PFSK-1 (cell line): ENCODE measurements at regions not wholly inside any gene's neighbourhood (a gene's known extent, or its start where the extent isn't known, plus 50 kb on each side); places are given as distances from the start of the nearest gene placed in this dataset.

Source experiments
- POLR2AphosphoS5 ChIP-seq: IDR thresholded peaks from 2 replicates; pipeline ENCODE4 v1.6.1; 2012; ENCODE audit warnings: low read depth, mild to moderate bottlenecking, control low read depth, low read length, moderate library complexity
- SIN3A ChIP-seq: IDR thresholded peaks from 2 replicates; pipeline ENCODE4 v1.6.1; 2012; ENCODE audit warnings: mild to moderate bottlenecking, low read length, moderate library complexity, borderline replicate concordance; ENCODE audit not compliant: insufficient read depth
- TF ChIP-seq, protein P1 (sequence below), 2 experiments: IDR thresholded peaks; 2 replicates each; pipeline versions ENCODE4 v1.6.1 to v1.8.0; 2011 to 2012; ENCODE audit warnings: low read depth in 2 of 2, low read length in 2 of 2, control low read depth in 1 of 2, inconsistent platforms in 1 of 2, mild to moderate bottlenecking in 1 of 2, moderate library complexity in 1 of 2; ENCODE audit not compliant: insufficient read depth in 1 of 2

- TF ChIP-seq SIN3A (no peak), POLR2AphosphoS5 (no peak)
- TF ChIP-seq, protein P1, sequence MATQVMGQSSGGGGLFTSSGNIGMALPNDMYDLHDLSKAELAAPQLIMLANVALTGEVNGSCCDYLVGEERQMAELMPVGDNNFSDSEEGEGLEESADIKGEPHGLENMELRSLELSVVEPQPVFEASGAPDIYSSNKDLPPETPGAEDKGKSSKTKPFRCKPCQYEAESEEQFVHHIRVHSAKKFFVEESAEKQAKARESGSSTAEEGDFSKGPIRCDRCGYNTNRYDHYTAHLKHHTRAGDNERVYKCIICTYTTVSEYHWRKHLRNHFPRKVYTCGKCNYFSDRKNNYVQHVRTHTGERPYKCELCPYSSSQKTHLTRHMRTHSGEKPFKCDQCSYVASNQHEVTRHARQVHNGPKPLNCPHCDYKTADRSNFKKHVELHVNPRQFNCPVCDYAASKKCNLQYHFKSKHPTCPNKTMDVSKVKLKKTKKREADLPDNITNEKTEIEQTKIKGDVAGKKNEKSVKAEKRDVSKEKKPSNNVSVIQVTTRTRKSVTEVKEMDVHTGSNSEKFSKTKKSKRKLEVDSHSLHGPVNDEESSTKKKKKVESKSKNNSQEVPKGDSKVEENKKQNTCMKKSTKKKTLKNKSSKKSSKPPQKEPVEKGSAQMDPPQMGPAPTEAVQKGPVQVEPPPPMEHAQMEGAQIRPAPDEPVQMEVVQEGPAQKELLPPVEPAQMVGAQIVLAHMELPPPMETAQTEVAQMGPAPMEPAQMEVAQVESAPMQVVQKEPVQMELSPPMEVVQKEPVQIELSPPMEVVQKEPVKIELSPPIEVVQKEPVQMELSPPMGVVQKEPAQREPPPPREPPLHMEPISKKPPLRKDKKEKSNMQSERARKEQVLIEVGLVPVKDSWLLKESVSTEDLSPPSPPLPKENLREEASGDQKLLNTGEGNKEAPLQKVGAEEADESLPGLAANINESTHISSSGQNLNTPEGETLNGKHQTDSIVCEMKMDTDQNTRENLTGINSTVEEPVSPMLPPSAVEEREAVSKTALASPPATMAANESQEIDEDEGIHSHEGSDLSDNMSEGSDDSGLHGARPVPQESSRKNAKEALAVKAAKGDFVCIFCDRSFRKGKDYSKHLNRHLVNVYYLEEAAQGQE (IDR thresholded peaks at IDR 0.05; ENCODE audit: insufficient read depth in 1 of 2, low read depth in 2 of 2, low read length in 2 of 2) = no peak
These were observed 141.9 kb downstream of the TPRA1 start for GRCh38 chr3:127448671-127449070.
